ENCODE measurements at regions not wholly inside any gene's neighbourhood (a gene's known extent, or its start where the extent isn't known, plus 50 kb on each side); places are given as distances from the start of the nearest gene placed in this dataset.

GRCh38 chr3:26105261-26105660 lies 315.4 kb downstream of the OXSM start:
- no peak overlapping the region for H3K14ac ChIP-seq (ENCODE audit: insufficient read length)
- H3K23me2 ChIP-seq (ENCODE audit: low read depth, low read length), result no peaks in the 10 kb centered on the region
- no peak overlapping the region for H3K56ac ChIP-seq (replicated peaks; ENCODE audit: insufficient read length, low read depth, low read length)
- H2AFZ ChIP-seq (ENCODE audit: low read length), result no peak overlapping the region
- no peak overlapping the region for H2BK5ac ChIP-seq (ENCODE audit: low read depth, low read length)
- no peak overlapping the region for H3K4ac ChIP-seq (replicated peaks; ENCODE audit: insufficient read length, low read depth, low read length)
- H3K27ac ChIP-seq (ENCODE audit: low read depth, low read length), result no peak overlapping the region
- no peak overlapping the region for H3K18ac ChIP-seq (ENCODE audit: extremely low read depth, low read length)
- H3K23ac ChIP-seq (ENCODE audit: insufficient read length), result no peak overlapping the region
- H3K36me3 ChIP-seq (ENCODE audit: control insufficient read depth in 2 of 4, insufficient read depth in 4 of 4, low read length in 3 of 4), result no peaks in the 10 kb centered on the region
- no peak for FAIRE-seq
- H2BK120ac ChIP-seq (replicated peaks; ENCODE audit: low read depth, low read length), result no peak overlapping the region
- CTCF ChIA-PET (ENCODE audit: partially characterized antibody), result no interaction called here
- no peaks in the 10 kb centered on the region for H3K79me1 ChIP-seq (ENCODE audit: low read depth, low read length)
- no peak overlapping the region for H2BK15ac ChIP-seq (ENCODE audit: low read length)
- H3K27me3 ChIP-seq (replicated peaks in 1 of 4; ENCODE audit: control insufficient read depth in 3 of 4, extremely low read depth in 1 of 4, insufficient read depth in 3 of 4, low read length in 3 of 4), result no peaks in the 10 kb centered on the region
- WGBS, 2 experiments (ENCODE audit: extremely low coverage in 1 of 2, insufficient coverage in 1 of 2, insufficient read length in 1 of 2, insufficient replicate concordance in 2 of 2, low coverage in 1 of 2, low lambda C conversion rate in 2 of 2, missing lambda C conversion rate in 1 of 2), result 87% methylated on average over 4 of the region's 4 CpGs; no CpG with 5 or more reads in 1 of the 2 experiments
- no peak overlapping the region for H4K91ac ChIP-seq (replicated peaks; ENCODE audit: insufficient read length, low read length)
- H3K79me2 ChIP-seq (ENCODE audit: control insufficient read depth in 1 of 2, insufficient read depth in 2 of 2, low read length in 2 of 2), result no peaks in the 10 kb centered on the region
- no peaks in the 10 kb centered on the region for H3K4me1 ChIP-seq (replicated peaks in 1 of 4; ENCODE audit: control insufficient read depth in 3 of 4, insufficient read depth in 4 of 4, low read length in 3 of 4)
- no peak overlapping the region for H2AK5ac ChIP-seq (ENCODE audit: low read depth, low read length)
- no peak overlapping the region for H3K4me2 ChIP-seq (ENCODE audit: insufficient read depth in 1 of 2, low read depth in 2 of 2, low read length in 2 of 2)
- DNase-seq (ENCODE audit: low read depth in 1 of 2, low spot score in 2 of 2), result no peak
- no peak overlapping the region for H4K5ac ChIP-seq (ENCODE audit: insufficient read length, low read depth, low read length)
- H4K8ac ChIP-seq (ENCODE audit: extremely low read depth, insufficient read depth, low read length), result no peak overlapping the region
- no peak overlapping the region for H2BK20ac ChIP-seq (ENCODE audit: low read length)
- H3K4me3 ChIP-seq (ENCODE audit: extremely low read depth in 1 of 4, insufficient read depth in 2 of 4, low read depth in 3 of 4, low read length in 4 of 4), result no peak overlapping the region
- H3K9ac ChIP-seq (replicated peaks in 1 of 4; ENCODE audit: extremely low read depth in 1 of 4, low read depth in 3 of 4, low read length in 3 of 4), result no peak overlapping the region
- POLR2A ChIA-PET (ENCODE audit: partially characterized antibody), result no interaction called here
- no peak overlapping the region for H2BK12ac ChIP-seq (ENCODE audit: low read depth, low read length)
- H4K20me1 ChIP-seq (replicated peaks in 1 of 2; ENCODE audit: control insufficient read depth in 1 of 2, insufficient read depth in 2 of 2, low read length in 2 of 2), result no peaks in the 10 kb centered on the region
- H3K9me3 ChIP-seq (ENCODE audit: insufficient read depth in 2 of 2, low read depth in 1 of 2, low read length in 1 of 2), result no peaks in the 10 kb centered on the region
- TF ChIP-seq RXRA (IDR thresholded peaks at IDR 0.05; ENCODE audit: insufficient read depth, low read depth, low read length) (no peak), TEAD4 (IDR thresholded peaks at IDR 0.05; ENCODE audit: low read depth, low read length) (no peak), NRF1 (IDR thresholded peaks at IDR 0.05; ENCODE audit: low read depth, low read length) (no peak), KDM4A (IDR thresholded peaks at IDR 0.05; ENCODE audit: low read depth, low read length, severe bottlenecking) (no peak), SIX5 (IDR thresholded peaks at IDR 0.05; ENCODE audit: low read depth, low read length) (no peak)
